ENCODE measurements at regions not wholly inside any gene's neighbourhood (a gene's known extent, or its start where the extent isn't known, plus 50 kb on each side); places are given as distances from the start of the nearest gene placed in this dataset.

DNA sequence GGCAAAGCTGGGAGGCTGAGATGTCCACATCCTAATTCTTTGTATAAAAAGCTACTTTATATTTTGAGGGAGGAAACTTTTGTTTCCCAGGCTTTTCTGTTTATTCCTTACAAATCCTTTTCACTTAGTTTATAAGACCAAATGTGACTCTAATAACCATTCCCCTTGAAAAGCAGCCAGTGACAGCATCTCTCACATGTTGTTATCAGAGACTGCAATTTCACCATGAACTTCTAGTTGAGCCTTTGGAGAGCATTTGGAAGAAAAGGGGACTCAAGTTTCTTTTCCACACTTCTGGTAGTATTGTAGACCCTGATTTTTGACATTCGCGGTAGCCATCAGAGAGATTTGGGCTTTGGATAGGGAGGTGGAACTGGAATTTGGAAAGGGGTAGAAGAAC lies 215.8 kb downstream of the RNF144B start:
- Histone ChIP-seq H3K4me1 (ENCODE audit: control insufficient read depth, insufficient read depth, low read length) (no peaks in the 10 kb centered on the region), H3K36me3 (ENCODE audit: control insufficient read depth, insufficient read depth, low read length) (no peaks in the 10 kb centered on the region), H2BK20ac (ENCODE audit: low read depth, low read length) (no peak overlapping the region), H3K23ac (ENCODE audit: low read depth, low read length) (no peak overlapping the region), H3K9ac (ENCODE audit: low read depth, low read length) (no peak overlapping the region), H2AK5ac (ENCODE audit: low read depth, low read length) (no peak overlapping the region), H2BK120ac (ENCODE audit: low read depth, low read length) (no peak overlapping the region), H3K27ac (ENCODE audit: insufficient read depth, low read length) (no peak overlapping the region), H3K79me1 (ENCODE audit: low read depth in 1 of 2, low read length in 2 of 2) (no peaks in the 10 kb centered on the region), H3K4ac (ENCODE audit: low read depth, low read length) (no peak overlapping the region), H3K9me3 (ENCODE audit: control insufficient read depth, insufficient read depth, low read length) (no peaks in the 10 kb centered on the region), H3K27me3 (ENCODE audit: control insufficient read depth, insufficient read depth, low read length) (no peaks in the 10 kb centered on the region), H2AFZ (replicated peaks; ENCODE audit: low read length, poor library complexity) (no peak overlapping the region), H2BK5ac (ENCODE audit: low read depth, low read length, poor library complexity, severe bottlenecking) (no peak overlapping the region), H4K5ac (ENCODE audit: low read depth, low read length) (no peak overlapping the region), H3K14ac (replicated peaks; ENCODE audit: low read depth, low read length) (no peak overlapping the region), H4K20me1 (ENCODE audit: insufficient read depth, low read length) (no peaks in the 10 kb centered on the region), H3K18ac (ENCODE audit: low read depth, low read length) (no peak overlapping the region), H3K9me1 (ENCODE audit: insufficient read depth, low read length) (no peaks in the 10 kb centered on the region), H3K4me3 (ENCODE audit: insufficient read depth, low read depth, low read length) (no peak overlapping the region), H3K4me2 (ENCODE audit: low read depth, low read length) (no peak overlapping the region), H2BK15ac (ENCODE audit: low read depth, low read length) (no peak overlapping the region), H4K91ac (ENCODE audit: insufficient read depth, low read depth, low read length) (no peak overlapping the region), H3K56ac (ENCODE audit: extremely low read depth, insufficient read depth, low read length) (no peak overlapping the region), H4K8ac (ENCODE audit: low read depth in 2 of 2, low read length in 2 of 2) (no peak overlapping the region), H2AK9ac (replicated peaks; ENCODE audit: low read depth, low read length, poor library complexity) (no peak overlapping the region)
- ChIA-PET POLR2A (ENCODE audit: unreplicated experiment) (no interaction called here), CTCF (no interaction called here)
- DNase-seq (no peak), ATAC-seq (ENCODE audit: low read depth) (no peak)
- TF ChIP-seq RFX5 (IDR thresholded peaks at IDR 0.05; ENCODE audit: low read depth, low read length) = no peak
- no peak for TF ChIP-seq MAZ (IDR thresholded peaks at IDR 0.05; ENCODE audit: borderline replicate concordance, low read depth, low read length)
- TF ChIP-seq SMC3 (IDR thresholded peaks at IDR 0.05; ENCODE audit: low read depth, low read length) = no peak
- TF ChIP-seq USF2 (IDR thresholded peaks at IDR 0.05; ENCODE audit: low read depth, low read length) = no peak
- no peak for TF ChIP-seq CEBPB (IDR thresholded peaks at IDR 0.05; ENCODE audit: low read depth, low read length)
- TF ChIP-seq MAFK (IDR thresholded peaks at IDR 0.05; ENCODE audit: low read depth, low read length) = no peak
- TF ChIP-seq RCOR1 (IDR thresholded peaks at IDR 0.05; ENCODE audit: insufficient replicate concordance, low read length) = no peak
- TF ChIP-seq, protein P1, sequence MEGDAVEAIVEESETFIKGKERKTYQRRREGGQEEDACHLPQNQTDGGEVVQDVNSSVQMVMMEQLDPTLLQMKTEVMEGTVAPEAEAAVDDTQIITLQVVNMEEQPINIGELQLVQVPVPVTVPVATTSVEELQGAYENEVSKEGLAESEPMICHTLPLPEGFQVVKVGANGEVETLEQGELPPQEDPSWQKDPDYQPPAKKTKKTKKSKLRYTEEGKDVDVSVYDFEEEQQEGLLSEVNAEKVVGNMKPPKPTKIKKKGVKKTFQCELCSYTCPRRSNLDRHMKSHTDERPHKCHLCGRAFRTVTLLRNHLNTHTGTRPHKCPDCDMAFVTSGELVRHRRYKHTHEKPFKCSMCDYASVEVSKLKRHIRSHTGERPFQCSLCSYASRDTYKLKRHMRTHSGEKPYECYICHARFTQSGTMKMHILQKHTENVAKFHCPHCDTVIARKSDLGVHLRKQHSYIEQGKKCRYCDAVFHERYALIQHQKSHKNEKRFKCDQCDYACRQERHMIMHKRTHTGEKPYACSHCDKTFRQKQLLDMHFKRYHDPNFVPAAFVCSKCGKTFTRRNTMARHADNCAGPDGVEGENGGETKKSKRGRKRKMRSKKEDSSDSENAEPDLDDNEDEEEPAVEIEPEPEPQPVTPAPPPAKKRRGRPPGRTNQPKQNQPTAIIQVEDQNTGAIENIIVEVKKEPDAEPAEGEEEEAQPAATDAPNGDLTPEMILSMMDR (conservative IDR thresholded peaks at IDR 0.05; ENCODE audit: low read depth, low read length) = no peak
- TF ChIP-seq RAD21 (IDR thresholded peaks at IDR 0.05; ENCODE audit: low read length) = no peak
- no peak for TF ChIP-seq MXI1 (IDR thresholded peaks at IDR 0.05; ENCODE audit: borderline replicate concordance, low read depth, low read length)
- no peak for TF ChIP-seq ELK1 (IDR thresholded peaks at IDR 0.05; ENCODE audit: borderline replicate concordance, low read depth, low read length)
- TF ChIP-seq CHD1 (IDR thresholded peaks at IDR 0.05; ENCODE audit: low read depth, low read length) = no peak
- no peak for TF ChIP-seq POLR2A (IDR thresholded peaks at IDR 0.05; ENCODE audit: low read depth, low read length)
- TF ChIP-seq BHLHE40 (IDR thresholded peaks at IDR 0.05; ENCODE audit: low read depth, low read length) = no peak
- no peak for TF ChIP-seq NFE2L2 (IDR thresholded peaks at IDR 0.05; ENCODE audit: low read depth, low read length)
- no peak for TF ChIP-seq FOS (IDR thresholded peaks at IDR 0.05; ENCODE audit: low read depth, low read length)
- dilution Hi-C loops (cut with HindIII; ENCODE audit: low sequenced_read_pairs, unreplicated experiment) (no loop called here), intact Hi-C loops (cut with micrococcal nuclease) (no loop called here), in situ Hi-C loops (cut with MboI; ENCODE audit: low sequenced_read_pairs) (loop anchor here (10.0 kb wide), 1 partner anchor 1452 kb away; no protein-coding TSS in a partner anchor)
- BruUV-seq (replicated peaks) = no TSS peak
- WGBS, 2 experiments (ENCODE audit: extremely low coverage in 2 of 2, insufficient read length in 1 of 2) = no CpG with 5 or more reads among the region's 2 CpGs

All from IMR-90 (cell line).